Endothelial cell of umbilical vein (primary cell): ENCODE measurements at regions not wholly inside any gene's neighbourhood (a gene's known extent, or its start where the extent isn't known, plus 50 kb on each side); places are given as distances from the start of the nearest gene placed in this dataset.

ENCODE experiments used
- BruUV-seq: library from RNA; stranded (reverse); fragments of 400-500 nt; replicated peaks from 2 replicates; lab custom pipeline; 2021; lab: Mats Ljungman, UMichigan
- CTCF ChIA-PET: fragments of 300-600, 350-600 bp; sonication (Branson Sonifier 250); formaldehyde crosslinking; loops from one replicate; lab custom pipeline; 2021; ENCODE audit warnings: antibody characterized with exemption, inconsistent platforms; lab: Charles Lee
- POLR2A ChIA-PET: fragments of 300-600, 350-600 bp; sonication (Branson Sonifier 250); formaldehyde crosslinking; loops from one replicate; lab custom pipeline; 2021; ENCODE audit warnings: antibody characterized with exemption, inconsistent platforms; lab: Charles Lee
- DNase-seq: peaks from one replicate; pipeline ENCODE4 v3.0.0-alpha.2; 2011; ENCODE audit warnings: low read depth, low spot score
- FAIRE-seq: peaks from 2 replicates; lab custom pipeline; 2011; peaks lifted over from hg19 to GRCh38; lab: Jason Lieb, UNC
- H2AFZ ChIP-seq: 2 replicates; pipeline ENCODE4 v1.6.0; 2012; ENCODE audit warnings: low read depth, low read length, control low read depth, inconsistent platforms
- H3K27ac ChIP-seq: 2 replicates; pipeline ENCODE4 v1.5.1; 2011; ENCODE audit warnings: low read depth, mild to moderate bottlenecking, control low read depth, low read length, moderate library complexity; ENCODE audit not compliant: insufficient read depth
- H3K27me3 ChIP-seq, 2 experiments: 2 replicates each; pipeline versions ENCODE4 v1.6.0 to v1.6.1; 2011; ENCODE audit warnings: low read length in 2 of 2, mixed read lengths in 1 of 2; ENCODE audit not compliant: control insufficient read depth in 2 of 2, insufficient read depth in 2 of 2
- H3K36me3 ChIP-seq, 2 experiments: 2 replicates in 1 of 2; 3 replicates in 1 of 2; pipeline ENCODE4 v1.5.1; 2011; ENCODE audit warnings: low read length in 2 of 2, mild to moderate bottlenecking in 1 of 2, moderate library complexity in 1 of 2; ENCODE audit not compliant: control insufficient read depth in 2 of 2, insufficient read depth in 2 of 2; ENCODE audit errors: extremely low read depth in 1 of 2
- H3K4me1 ChIP-seq: 3 replicates; pipeline ENCODE4 v1.5.1; 2011; ENCODE audit warnings: mild to moderate bottlenecking, low read length; ENCODE audit not compliant: control insufficient read depth, insufficient read depth; ENCODE audit errors: extremely low read depth
- H3K4me2 ChIP-seq: 2 replicates; pipeline ENCODE4 v1.6.1; 2011; ENCODE audit warnings: low read length, control low read depth, mixed read lengths; ENCODE audit not compliant: insufficient read depth
- H3K4me3 ChIP-seq, 3 experiments: fragments of 200-600 bp in 1 of 3; sonication (generic), shearing (Covaris generic) in 1 of 3; replicated peaks in 1 of 3; 2 replicates each; pipeline ENCODE4 v1.5.1; 2011 to 2016; ENCODE audit warnings: control low read depth in 3 of 3, low read length in 3 of 3, mild to moderate bottlenecking in 2 of 3, inconsistent platforms in 1 of 3, low read depth in 1 of 3, moderate library complexity in 1 of 3; ENCODE audit not compliant: insufficient read depth in 1 of 3
- H3K79me2 ChIP-seq: 2 replicates; pipeline ENCODE4 v1.6.0; 2012; ENCODE audit warnings: low read length, inconsistent platforms; ENCODE audit not compliant: control insufficient read depth, insufficient read depth
- H3K9ac ChIP-seq: replicated peaks from 2 replicates; pipeline ENCODE3; 2011; ENCODE audit warnings: low read length, control low read depth; ENCODE audit not compliant: insufficient read depth; ENCODE audit errors: extremely low read depth
- H3K9me1 ChIP-seq: replicated peaks from 3 replicates; pipeline ENCODE4 v1.6.0; 2011; ENCODE audit warnings: mild to moderate bottlenecking, low read length; ENCODE audit not compliant: control insufficient read depth, insufficient read depth; ENCODE audit errors: extremely low read depth
- H3K9me3 ChIP-seq: replicated peaks from 2 replicates; pipeline ENCODE4 v1.5.1; 2012; ENCODE audit warnings: low read length, inconsistent platforms; ENCODE audit not compliant: control insufficient read depth, insufficient read depth
- H4K20me1 ChIP-seq: replicated peaks from 2 replicates; pipeline ENCODE3; 2011; ENCODE audit warnings: mild to moderate bottlenecking, low read length; ENCODE audit not compliant: control insufficient read depth, insufficient read depth; ENCODE audit errors: extremely low read depth
- CTCF ChIP-seq, 2 donors: IDR thresholded peaks; 1 replicate in 1 of 2; 2 replicates in 1 of 2; pipeline ENCODE4 v1.5.1; 2011; ENCODE audit warnings: low read length in 2 of 2, mild to moderate bottlenecking in 2 of 2, moderate library complexity in 2 of 2, control low read depth in 1 of 2, inconsistent platforms in 1 of 2, low read depth in 1 of 2; ENCODE audit not compliant: insufficient read depth in 1 of 2; ENCODE audit errors: extremely low read depth in 1 of 2
- EZH2 ChIP-seq: IDR thresholded peaks from 2 replicates; pipeline ENCODE4 v1.6.1; 2012; ENCODE audit warnings: borderline replicate concordance, low read depth, mild to moderate bottlenecking, moderate library complexity, low read length, inconsistent platforms; ENCODE audit not compliant: severe bottlenecking
- FOS ChIP-seq: IDR thresholded peaks from 2 replicates; pipeline ENCODE4 v1.6.1; 2011; ENCODE audit warnings: mild to moderate bottlenecking, low read length, moderate library complexity, borderline replicate concordance; ENCODE audit not compliant: insufficient read depth
- GATA2 ChIP-seq: IDR thresholded peaks from 2 replicates; pipeline ENCODE4 v1.7.0; 2011; ENCODE audit warnings: low read depth, mild to moderate bottlenecking, moderate library complexity, mixed read lengths, low read length; ENCODE audit not compliant: insufficient read length, insufficient read depth
- JUN ChIP-seq: IDR thresholded peaks from 2 replicates; pipeline ENCODE4 v1.6.1; 2011; ENCODE audit warnings: borderline replicate concordance, low read depth; ENCODE audit not compliant: insufficient read length, insufficient read depth
- MAX ChIP-seq: IDR thresholded peaks from 2 replicates; pipeline ENCODE4 v1.6.1; 2011; ENCODE audit not compliant: insufficient read depth, insufficient read length
- MYC ChIP-seq: IDR thresholded peaks from one replicate; pipeline ENCODE4 v1.6.1; 2011; ENCODE audit warnings: mild to moderate bottlenecking, low read depth, low read length
- POLR2A ChIP-seq: IDR thresholded peaks from 2 replicates; pipeline ENCODE4 v1.6.1; 2012; ENCODE audit warnings: low read depth, mild to moderate bottlenecking, control low read depth, low read length
- dilution Hi-C: fragments of 300-500 bp; cut with MboI; formaldehyde crosslinking; loops from one replicate; pipeline ENCODE4 v1.15.0; 2019; ENCODE audit warnings: low sequenced_read_pairs; ENCODE audit not compliant: extremely low pct_ligation_motif_present
- intact Hi-C: fragments of 100-400 bp; cut with micrococcal nuclease; formaldehyde crosslinking; loops from one replicate; pipeline ENCODE4 v1.10.0; 2022

GRCh38 chr6:156407334-156407733 is 369.8 kb upstream of the ARID1B start:
- Histone ChIP-seq H3K36me3 (no peaks in the 10 kb centered on the region), H2AFZ (no peak overlapping the region), H3K27me3 (no peaks in the 10 kb centered on the region), H3K4me3 (no peak overlapping the region), H3K27ac (no peak overlapping the region), H3K79me2 (no peaks in the 10 kb centered on the region), H4K20me1 (no peaks in the 10 kb centered on the region), H3K4me1 (no peaks in the 10 kb centered on the region), H3K9ac (no peak overlapping the region), H3K9me3 (no peaks in the 10 kb centered on the region), H3K9me1 (no peaks in the 10 kb centered on the region), H3K4me2 (no peak overlapping the region)
- dilution Hi-C loops: no loop called here
- CTCF ChIA-PET: no interaction called here
- FAIRE-seq (no peak), DNase-seq (no peak)
- no TSS peak for BruUV-seq
- no peak for TF ChIP-seq MAX
- no peak for TF ChIP-seq MYC
- TF ChIP-seq POLR2A: no peak
- no peak for TF ChIP-seq JUN
- TF ChIP-seq FOS: no peak
- no peak for TF ChIP-seq GATA2
- no peak for TF ChIP-seq EZH2
- no peak for TF ChIP-seq CTCF (IDR thresholded peaks at IDR 0.05; ENCODE audit: extremely low read depth in 1 of 2, insufficient read depth in 1 of 2, low read depth in 1 of 2, low read length in 2 of 2)
- POLR2A ChIA-PET: no interaction called here
- intact Hi-C loops: no loop called here
